ENCODE measurements at regions not wholly inside any gene's neighbourhood (a gene's known extent, or its start where the extent isn't known, plus 50 kb on each side); places are given as distances from the start of the nearest gene placed in this dataset.

DNA sequence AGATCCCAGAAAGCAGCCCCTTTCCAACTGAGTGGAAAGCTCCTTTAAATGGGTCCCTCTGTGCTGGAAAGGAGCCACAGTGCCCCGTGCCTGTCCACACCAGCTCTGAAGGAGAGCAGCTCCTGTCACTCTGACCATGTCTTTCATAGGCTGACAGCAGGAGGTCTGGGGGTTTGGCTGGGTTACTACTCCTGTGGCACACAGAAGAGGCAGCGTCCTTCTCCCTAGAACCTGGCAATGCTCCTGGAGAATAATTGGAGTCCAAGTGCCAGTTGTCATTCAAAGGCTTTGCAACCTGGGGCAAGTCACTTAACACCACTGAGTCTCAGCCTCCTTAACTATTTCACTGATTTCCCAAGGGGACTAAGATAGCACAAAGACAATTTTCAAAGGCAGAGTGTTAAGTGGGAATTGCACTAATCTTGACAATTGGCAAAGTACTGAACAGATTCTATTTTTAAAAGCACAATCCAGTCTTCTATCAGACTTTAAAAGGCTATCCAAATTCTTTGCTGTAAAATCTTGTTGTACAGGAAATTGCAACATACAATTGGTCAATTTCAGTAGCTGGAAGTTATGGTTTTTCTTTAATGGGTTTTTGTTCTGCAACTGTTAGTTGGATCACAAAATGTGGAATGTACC, 457.2 kb downstream of the KIF16B start:
- TF ChIP-seq, protein P1, sequence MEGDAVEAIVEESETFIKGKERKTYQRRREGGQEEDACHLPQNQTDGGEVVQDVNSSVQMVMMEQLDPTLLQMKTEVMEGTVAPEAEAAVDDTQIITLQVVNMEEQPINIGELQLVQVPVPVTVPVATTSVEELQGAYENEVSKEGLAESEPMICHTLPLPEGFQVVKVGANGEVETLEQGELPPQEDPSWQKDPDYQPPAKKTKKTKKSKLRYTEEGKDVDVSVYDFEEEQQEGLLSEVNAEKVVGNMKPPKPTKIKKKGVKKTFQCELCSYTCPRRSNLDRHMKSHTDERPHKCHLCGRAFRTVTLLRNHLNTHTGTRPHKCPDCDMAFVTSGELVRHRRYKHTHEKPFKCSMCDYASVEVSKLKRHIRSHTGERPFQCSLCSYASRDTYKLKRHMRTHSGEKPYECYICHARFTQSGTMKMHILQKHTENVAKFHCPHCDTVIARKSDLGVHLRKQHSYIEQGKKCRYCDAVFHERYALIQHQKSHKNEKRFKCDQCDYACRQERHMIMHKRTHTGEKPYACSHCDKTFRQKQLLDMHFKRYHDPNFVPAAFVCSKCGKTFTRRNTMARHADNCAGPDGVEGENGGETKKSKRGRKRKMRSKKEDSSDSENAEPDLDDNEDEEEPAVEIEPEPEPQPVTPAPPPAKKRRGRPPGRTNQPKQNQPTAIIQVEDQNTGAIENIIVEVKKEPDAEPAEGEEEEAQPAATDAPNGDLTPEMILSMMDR (IDR thresholded peaks at IDR 0.05) = no peak
- FAIRE-seq (no peak), DNase-seq (no peak), ATAC-seq (no peak)
- no peak overlapping the region for H3K27ac ChIP-seq
- H3K9me3 ChIP-seq = no peaks in the 10 kb centered on the region
- 33 to 44% methylated on average over 2 of the region's 2 CpGs for WGBS, 2 donors
- H3K36me3 ChIP-seq = no peaks in the 10 kb centered on the region
- no peak overlapping the region for H3K4me3 ChIP-seq
- H3K27me3 ChIP-seq = no peaks in the 10 kb centered on the region
- intact Hi-C loops (cut with DNase I) = no loop called here
- no peaks in the 10 kb centered on the region for H3K4me1 ChIP-seq

DNA sequence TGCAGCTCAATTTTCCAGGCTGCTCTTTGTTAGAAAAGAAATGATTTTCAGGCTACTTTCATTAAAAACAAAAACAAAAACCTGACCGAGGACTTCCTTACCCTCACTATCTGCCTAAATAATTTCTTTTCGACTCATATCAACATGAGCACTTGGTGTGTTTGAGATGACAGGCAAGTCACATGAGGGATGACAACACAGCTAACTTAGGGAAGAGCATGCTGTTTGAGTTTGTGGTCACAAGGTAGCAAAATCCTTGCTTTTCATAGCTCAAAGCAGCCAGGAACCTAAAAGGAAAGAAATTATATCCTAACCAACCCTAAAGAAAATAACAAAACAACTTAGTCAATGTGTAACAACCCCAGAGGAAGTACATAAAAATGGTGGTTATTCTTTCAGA, 459.5 kb downstream of the KIF16B start:
- DNase-seq = no peak
- Histone ChIP-seq H3K4me1 (no peaks in the 10 kb centered on the region), H3K27me3 (no peaks in the 10 kb centered on the region), H3K36me3 (no peaks in the 10 kb centered on the region), H3K27ac (no peak overlapping the region), H3K9me3 (no peaks in the 10 kb centered on the region), H3K4me3 (no peak overlapping the region)
- TF ChIP-seq, protein P1 (IDR thresholded peaks at IDR 0.05) = no peak
- intact Hi-C loops (cut with DNase I) = no loop called here
- 42 to 67% methylated on average over 2 of the region's 2 CpGs for WGBS, 2 donors
- ATAC-seq = no peak
- FAIRE-seq = no peak

DNA sequence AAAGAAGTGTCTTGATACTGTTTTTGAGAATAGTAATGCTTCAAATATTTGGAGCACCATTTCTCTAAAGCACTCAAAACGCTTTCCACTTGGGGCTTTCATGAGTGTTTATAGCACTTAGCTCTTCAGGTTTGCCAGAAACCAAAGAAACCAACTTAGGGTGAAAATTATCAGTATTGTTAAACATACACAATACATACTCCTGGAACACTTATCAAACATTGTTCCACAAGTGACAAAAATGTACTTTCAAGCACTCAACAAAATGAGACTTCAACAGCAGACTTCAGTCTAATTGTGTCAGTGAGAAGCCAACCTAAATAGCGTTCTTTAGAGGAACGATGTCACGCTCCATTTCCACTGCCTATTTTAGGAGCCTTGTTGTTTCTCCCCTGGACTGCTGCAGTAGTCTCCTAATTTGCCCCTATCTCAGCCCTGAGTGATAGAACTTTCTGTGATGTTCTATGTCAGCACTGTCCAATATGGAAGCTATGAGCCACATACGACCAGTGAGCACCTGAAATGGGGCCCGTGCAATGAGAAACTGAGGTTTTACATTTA, 461.3 kb downstream of the KIF16B start:
- no peak for FAIRE-seq
- H3K27ac ChIP-seq = no peak overlapping the region
- intact Hi-C loops (cut with DNase I) = no loop called here
- no peaks in the 10 kb centered on the region for H3K9me3 ChIP-seq
- H3K27me3 ChIP-seq = no peaks in the 10 kb centered on the region
- no peak for ATAC-seq
- DNase-seq = no peak
- no peaks in the 10 kb centered on the region for H3K36me3 ChIP-seq
- no peak overlapping the region for H3K4me3 ChIP-seq
- TF ChIP-seq, protein P1 (IDR thresholded peaks at IDR 0.05) = no peak
- H3K4me1 ChIP-seq = no peaks in the 10 kb centered on the region
- 71 to 88% methylated on average over 6 of the region's 6 CpGs for WGBS, 2 donors

DNA sequence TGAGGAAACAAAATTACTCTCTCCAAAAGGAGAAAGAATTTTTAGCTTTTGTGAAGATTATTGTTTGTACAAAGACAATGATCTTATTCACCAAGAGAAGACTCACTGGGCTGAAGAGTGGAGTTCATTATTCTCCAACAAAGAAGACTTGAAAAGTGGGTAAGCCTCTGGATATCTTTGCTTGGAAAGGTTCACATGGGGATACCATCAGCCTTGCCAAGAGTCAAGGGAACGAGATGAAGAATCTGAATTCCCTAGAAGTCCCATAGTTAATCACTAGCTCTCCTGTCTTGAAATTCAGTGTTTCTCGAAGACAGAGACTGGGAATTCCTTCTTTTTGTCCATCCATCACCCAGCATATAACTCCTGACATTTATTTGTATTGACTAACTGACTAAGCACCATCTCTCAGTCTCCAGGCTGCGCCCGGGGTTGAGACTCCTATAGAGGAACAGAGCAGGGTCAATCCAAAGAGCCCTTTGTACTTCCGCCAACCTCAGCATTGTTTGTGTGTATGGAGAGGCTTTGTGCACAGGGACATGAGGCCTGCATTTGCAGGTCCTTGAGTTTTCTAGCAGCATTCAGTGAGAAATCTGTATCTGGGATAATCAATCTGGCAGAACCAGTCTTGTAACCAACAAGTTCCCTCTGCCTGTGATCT, 461.9 kb downstream of the KIF16B start:
- TF ChIP-seq, protein P1 (IDR thresholded peaks at IDR 0.05) = no peak
- intact Hi-C loops (cut with DNase I) = no loop called here
- H3K27ac ChIP-seq = no peak overlapping the region
- no peak overlapping the region for H3K4me3 ChIP-seq
- DNase-seq = no peak
- FAIRE-seq = no peak
- H3K36me3 ChIP-seq = no peaks in the 10 kb centered on the region
- WGBS, 2 donors = 61 to 73% methylated on average over 5 of the region's 5 CpGs
- no peaks in the 10 kb centered on the region for H3K9me3 ChIP-seq
- no peaks in the 10 kb centered on the region for H3K4me1 ChIP-seq
- no peaks in the 10 kb centered on the region for H3K27me3 ChIP-seq
- ATAC-seq = no peak
